GM19438 (cell line): ENCODE measurements at regions not wholly inside any gene's neighbourhood (a gene's known extent, or its start where the extent isn't known, plus 50 kb on each side); places are given as distances from the start of the nearest gene placed in this dataset.
"Not testable (repeated sequence)": the region's sequence is repeated elsewhere in the genome, so short reads cannot be mapped to it uniquely, and the experiment has no call there.

Experiments used
- ATAC-seq: cut with Tn5 transposase; IDR thresholded peaks from one replicate; pipeline ENCODE4 v1.9.1; 2021; ENCODE audit warnings: low read depth; ENCODE audit not compliant: unreplicated experiment

- not testable (repeated sequence) for ATAC-seq
These were observed 75.9 kb downstream of the NPIPB11 start for GRCh38 chr16:29330623-29331022.

DNA sequence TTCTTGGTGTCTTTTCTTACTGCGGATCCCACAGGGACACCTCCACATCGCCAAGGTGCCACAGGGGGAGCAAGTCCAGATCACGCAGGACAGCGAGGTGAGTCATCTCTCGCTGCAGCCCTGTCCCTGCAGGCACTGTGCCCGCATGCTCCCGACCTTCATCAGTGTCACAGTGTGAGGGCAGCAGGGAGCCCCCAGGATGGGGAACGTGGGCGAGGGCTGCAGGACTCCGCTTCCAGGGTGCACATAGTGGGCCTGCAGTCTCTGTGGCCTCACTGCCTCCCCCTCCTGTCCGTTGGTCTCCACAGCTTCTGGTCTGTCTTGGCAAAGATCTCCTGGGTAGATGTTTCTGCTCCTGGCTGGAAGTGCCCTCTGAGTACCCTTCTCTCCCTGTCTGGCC is 78.0 kb downstream of the NPIPB11 start:
- ATAC-seq, result not testable (repeated sequence)

- not testable (repeated sequence) for ATAC-seq
These were observed 78.7 kb downstream of the NPIPB11 start for GRCh38 chr16:29327631-29328408.

DNA sequence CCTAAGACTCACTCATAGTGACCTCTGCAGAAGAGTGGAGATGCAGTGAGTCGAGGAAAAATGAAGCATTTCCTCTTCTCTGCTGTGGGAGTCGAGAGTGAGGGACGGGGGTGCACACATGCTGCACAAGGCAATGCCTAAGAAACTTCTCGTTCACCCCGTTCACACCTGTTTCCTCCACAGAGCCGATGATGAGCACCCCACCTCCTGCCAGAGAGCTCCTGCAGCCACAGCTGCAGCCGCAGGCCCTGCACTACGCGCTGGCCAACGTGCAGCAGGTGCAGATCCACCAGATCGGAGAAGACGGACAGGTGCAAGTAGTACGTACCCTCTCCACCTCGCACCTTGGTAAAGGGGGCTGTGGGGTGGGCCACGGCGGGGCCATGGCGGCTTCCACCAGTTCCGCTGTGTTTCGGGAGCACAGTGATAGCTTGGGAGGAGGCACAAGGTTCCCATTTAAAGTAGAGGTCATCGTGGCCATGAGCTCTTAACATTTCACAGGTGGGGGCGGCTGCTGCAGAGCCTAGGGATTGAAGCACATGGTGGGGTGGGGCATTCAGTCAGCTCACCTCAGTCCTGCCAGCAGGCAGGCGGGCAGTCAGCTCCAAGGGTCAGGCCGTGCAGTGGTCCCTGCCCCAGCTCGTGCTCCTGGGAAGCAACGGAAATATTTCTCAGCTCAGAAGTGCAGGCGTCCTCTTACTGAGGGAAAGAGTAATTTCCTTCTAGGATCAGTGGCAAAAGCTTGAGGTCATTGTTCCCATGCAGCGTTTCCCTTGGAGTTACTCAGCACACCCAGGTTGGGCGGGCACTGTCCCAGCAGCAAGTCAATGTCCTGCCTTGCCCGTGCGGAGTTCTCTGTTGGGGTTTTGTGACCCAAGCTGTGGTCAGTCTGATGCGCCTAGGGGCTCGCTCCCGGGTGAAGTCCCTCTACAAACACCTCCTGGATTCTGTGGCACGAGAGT is 80.1 kb downstream of the NPIPB11 start:
- ATAC-seq, result not testable (repeated sequence)

DNA sequence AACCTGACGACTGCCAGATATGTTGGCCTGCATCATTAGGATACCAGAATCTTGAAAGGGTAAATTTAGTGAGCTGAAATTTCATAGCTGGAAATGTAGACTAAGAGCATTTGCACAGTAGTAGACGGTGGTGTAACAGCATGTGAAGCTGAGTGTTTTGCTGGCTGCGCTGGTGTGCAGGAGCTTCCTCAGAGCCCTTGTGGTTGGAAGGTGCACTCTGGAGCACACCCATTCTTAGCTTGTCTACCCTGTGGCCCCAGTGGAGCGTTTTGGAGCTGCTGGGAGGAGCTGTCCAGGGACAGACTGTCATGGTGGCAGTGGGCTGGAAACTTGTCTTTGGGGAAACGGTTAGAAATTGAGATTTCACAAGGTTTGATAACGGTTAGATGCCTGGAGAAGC is 82.8 kb downstream of the NPIPB11 start:
- ATAC-seq, result not testable (repeated sequence)

GRCh38 chr16:29321585-29321984 is 84.9 kb downstream of the NPIPB11 start:
- no peak for ATAC-seq

DNA sequence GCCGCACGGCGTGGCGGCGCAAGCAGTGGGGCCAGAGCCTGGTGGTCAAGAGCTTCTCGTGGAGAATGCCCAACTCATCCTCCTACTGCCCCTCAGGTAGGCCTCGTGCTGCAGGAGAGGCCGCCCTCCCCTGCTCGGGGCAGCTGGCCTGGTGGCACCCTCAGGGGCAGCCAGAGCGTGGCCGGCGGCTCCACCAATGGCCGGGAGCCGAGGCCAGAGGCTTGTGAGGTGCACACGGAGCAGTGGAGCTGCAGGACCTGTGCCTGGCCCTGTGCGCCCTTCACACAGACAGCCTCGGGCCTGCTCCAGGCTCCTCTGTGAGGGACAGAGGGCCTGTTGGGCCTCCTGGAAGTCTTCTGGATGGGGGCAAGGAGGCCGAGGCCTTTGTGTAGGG is 85.5 kb downstream of the NPIPB11 start:
- no peak for ATAC-seq

DNA sequence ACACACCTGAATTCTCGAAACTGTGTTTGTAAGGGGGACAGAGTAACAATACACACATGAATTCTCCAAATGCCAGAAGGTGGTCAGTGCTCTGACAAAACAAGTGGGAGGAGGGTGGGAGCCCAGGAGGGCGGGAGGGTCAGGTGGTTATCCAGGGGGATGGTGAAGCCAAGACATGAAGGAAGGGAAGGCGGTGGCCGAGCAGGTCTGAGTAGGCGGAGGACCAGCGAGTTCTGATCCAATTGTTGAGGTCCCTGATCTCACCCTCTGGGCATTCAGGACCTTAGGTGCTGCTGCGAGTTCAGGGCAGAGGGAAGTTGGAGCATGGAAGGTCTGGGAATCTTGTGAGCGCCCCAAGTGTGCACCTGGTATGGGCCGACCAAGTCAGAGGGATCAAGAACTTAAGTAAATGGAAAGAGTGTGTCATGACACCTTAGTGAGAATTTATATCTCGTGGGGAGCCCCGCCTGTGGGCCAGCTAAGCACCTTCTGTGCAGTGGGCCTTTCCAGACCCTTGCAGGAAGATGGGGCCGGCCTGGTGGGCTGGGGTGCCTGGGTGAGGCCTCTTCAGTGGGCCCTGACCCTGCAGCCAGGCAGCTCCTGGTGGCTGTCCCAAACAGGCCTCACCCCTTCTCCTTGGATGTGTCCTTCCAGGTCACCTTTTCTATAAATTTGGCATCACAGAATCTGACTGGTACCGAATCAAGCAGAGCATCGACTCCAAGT is 86.1 kb downstream of the NPIPB11 start:
- ATAC-seq, result no peak

- ATAC-seq, result no peak
These were observed 86.8 kb downstream of the NPIPB11 start for GRCh38 chr16:29319726-29320125.

DNA sequence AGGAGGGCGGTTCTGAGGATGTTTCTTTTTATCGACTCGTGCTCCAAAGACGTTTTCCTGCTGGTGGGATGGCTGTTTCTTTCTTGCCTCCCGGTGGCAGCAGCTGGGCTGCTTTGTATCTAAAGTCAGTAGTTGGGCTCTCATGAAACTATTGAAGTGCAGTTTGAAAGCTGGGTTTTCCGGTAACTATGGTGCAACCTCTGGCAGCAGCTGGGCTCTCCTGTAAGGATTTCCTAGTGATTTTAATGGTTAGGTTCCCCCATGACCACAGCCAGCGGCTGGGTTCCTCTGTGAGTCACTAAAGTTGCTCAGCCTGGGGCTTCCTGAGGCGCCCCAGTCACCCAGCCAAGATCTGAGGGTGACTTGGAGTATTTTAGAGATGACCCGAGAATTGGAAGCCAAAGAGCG is 87.9 kb downstream of the NPIPB11 start:
- ATAC-seq, result not testable (repeated sequence)

DNA sequence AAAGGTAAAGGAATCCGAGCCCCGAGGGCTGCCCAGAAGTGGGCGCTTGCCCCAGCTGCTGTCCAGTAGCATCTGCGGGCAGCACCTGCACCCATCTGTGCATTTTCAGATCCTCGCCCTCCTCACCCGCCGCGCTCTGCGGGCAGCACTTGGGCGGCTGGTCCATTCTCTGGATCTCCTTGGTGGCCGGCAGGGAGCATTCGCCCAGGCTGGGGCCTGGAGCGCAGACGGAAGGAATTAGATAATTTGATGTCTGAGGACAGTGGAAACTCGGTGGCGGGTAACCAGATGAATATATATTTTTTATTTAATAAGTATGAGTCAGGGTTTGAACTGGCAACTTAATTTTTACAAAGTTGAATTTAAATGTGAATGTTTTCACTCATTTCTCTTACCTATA is 88.5 kb downstream of the NPIPB11 start:
- ATAC-seq, result no peak

DNA sequence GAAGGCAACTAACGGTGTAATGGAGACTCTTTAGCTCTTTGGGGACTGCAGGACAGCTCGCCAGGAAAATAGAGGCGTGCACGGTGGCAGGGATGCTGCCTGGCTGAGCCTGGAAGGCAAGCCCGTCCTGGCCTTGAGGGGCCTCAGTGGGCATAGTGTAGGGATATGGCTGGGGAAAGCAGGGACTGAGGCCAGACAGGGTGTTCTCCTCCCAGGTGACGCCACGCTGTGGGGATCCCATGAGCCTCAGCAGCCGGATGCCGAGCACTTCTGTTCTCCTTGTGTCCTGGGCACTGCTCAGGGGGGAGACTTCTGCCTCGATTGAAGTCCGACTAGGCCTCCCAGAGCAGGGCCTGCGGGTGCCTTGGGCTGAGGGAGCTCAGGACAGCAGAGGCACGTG is 89.2 kb downstream of the NPIPB11 start:
- no peak for ATAC-seq

GRCh38 chr16:29316761-29317183 is 89.7 kb downstream of the NPIPB11 start:
- ATAC-seq, result no peak

DNA sequence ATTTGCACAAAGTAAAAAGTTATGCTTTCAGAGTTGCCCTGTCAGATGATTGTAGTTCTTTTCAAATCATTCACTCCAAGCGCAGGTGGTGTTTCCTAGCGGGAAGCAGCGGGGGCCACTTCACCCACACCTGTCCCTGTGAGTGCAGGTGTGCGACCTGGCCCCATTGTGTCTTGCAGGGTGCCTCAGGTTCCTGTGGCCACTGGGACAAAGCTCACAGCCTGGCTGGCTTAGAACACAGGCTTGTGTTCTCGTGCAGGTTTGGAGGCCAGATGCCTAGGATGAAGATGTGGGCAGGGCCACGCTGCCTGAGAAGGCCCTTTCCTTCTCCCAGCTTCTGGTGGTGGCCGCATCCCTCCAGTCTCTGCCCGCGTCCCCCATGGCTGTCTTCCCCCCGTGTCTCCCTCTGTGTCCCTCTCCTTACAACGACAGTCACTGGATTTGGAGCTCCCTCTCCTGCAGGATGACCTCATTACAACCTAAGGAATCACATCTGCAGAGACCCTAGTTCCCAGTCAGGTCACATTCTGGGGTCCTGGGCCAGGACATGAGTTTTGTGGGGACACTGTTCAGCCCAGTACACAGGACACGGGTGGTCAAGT is 90.5 kb downstream of the NPIPB11 start:
- ATAC-seq, result no peak

- no peak for ATAC-seq
These were observed 91.5 kb downstream of the NPIPB11 start for GRCh38 chr16:29315046-29315445.

GRCh38 chr16:29314292-29314934 is 92.1 kb downstream of the NPIPB11 start:
- ATAC-seq, result no peak

DNA sequence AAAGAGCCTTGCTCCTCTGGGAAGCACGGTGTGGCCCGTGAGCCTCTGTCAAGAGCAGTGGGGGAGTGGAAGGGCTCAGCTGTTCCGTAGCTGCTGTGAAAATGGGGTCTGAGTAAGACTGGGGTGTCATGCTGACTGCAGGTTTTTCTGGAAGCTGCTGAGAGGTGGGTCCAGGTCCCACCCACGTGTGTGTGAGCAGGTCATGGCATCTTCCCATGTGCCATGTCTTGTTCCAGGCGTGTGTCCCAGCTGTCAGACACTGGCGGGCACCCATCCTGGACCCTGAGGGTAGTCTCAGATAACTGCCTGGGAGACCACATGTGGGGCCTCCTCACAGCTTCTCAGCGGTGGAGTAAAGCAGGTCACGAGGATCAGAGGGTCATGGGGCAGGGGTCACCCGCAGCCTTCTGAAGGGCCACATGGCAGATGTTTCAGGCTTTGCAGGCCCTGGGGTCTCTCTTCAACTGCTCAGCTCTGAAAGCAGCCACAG is 92.9 kb downstream of the NPIPB11 start:
- no peak for ATAC-seq

DNA sequence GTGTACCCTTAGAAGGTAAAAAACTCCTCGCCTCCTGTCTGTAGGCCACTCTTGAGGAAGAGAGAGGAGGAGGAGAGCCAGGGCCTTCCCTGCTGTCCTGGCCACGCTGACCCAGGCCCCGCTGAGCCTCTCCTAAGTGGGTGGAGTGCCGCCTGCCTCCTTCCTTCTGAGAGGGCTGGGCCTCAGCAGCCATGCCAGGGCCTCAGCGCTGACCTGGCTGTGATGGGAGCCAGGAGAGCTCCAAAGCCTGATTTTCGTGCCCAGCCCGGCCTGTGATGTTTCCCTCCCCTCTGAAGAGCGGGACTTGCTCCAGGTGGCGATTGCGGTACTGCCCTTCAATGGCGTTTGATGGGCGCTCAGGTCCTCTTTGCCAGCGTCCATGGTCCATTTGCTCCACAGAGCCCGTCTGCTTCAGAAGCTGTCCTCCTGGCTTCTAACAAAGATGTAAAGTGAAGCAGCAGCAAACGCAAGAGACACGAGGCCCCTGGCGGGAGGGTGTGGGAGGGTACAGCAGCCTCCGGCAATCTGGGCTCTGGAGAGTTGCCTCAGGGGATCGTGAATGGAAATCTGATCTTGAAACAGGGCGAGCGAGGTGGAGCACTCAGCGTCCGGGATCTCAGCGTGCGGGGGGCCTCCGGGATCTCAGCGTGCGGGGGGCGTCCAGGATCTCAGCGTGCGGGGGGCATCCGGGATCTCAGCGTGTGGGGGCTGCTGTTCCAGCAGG is 93.5 kb downstream of the NPIPB11 start:
- no peak for ATAC-seq

DNA sequence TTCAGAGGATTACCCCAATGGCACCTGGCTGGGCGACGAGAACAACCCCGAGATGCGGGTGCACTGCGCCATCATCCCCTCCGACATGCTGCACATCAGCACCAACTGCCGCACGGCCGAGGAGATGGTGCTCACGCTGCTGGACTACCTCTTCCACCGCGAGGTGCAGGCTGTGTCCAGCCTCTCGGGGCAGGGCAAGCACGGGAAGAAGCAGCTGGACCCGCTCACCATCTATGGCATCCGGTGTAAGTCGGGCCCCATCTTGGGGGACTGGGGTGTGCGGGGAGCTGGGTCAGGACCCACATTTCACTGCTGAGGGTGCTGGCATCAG is 94.2 kb downstream of the NPIPB11 start:
- not testable (repeated sequence) for ATAC-seq
